GM21717 (cell line): ENCODE measurements at regions not wholly inside any gene's neighbourhood (a gene's known extent, or its start where the extent isn't known, plus 50 kb on each side); places are given as distances from the start of the nearest gene placed in this dataset.
A peak's percentile ranks its signal among the peaks of the same experiment; 100 is the strongest.

Experiments used
- ATAC-seq: cut with Tn5 transposase; IDR thresholded peaks from one replicate; pipeline ENCODE4 v1.9.1; 2021; ENCODE audit warnings: mild to moderate bottlenecking, moderate library complexity; ENCODE audit not compliant: unreplicated experiment

GRCh38 chr1:58908561-58909560, 125.0 kb upstream of the JUN start:
- no peak for ATAC-seq

- no peak for ATAC-seq
Measured at GRCh38 chr1:58909914-58910681, 126.3 kb upstream of the JUN start.

- ATAC-seq, result no peak
Measured at GRCh38 chr1:58911841-58912499, 128.1 kb upstream of the JUN start.

DNA sequence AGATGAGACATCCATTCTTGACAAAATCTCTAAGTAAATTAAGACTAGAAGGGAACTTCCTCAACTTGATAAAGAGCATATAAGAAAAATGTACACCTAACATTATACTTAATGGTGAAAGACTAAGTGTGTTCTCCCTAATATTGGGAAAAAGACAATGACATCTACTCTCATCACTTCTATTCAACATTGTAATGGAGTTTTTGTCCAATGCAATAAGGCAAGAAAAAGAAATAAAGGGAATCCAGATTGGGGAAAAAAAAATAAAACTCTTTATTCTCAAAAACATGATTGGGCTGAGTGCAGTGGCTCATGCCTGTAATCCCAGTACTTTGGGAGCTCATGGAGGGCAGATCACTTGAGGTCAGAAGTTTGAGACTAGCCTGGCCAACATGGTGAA, 131.1 kb upstream of the JUN start:
- no peak for ATAC-seq

DNA sequence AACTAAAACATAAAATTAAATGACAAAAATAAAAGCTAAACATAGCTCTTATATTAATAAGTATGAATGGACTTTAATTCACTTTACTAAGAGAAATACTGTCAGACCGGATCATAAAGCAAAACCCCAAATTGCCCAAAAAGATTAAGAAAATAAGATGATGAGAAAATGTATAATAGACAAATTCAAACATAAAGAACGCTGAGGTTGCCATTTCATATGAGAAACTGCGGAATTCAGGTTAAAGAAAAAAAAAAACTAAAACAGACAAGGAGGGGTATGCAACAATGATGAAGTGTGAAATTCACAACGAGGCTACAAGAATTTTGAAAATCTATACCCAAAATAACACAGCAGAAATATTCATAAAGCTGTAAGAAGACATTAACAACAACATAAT, 133.6 kb upstream of the JUN start:
- ATAC-seq, result no peak

DNA sequence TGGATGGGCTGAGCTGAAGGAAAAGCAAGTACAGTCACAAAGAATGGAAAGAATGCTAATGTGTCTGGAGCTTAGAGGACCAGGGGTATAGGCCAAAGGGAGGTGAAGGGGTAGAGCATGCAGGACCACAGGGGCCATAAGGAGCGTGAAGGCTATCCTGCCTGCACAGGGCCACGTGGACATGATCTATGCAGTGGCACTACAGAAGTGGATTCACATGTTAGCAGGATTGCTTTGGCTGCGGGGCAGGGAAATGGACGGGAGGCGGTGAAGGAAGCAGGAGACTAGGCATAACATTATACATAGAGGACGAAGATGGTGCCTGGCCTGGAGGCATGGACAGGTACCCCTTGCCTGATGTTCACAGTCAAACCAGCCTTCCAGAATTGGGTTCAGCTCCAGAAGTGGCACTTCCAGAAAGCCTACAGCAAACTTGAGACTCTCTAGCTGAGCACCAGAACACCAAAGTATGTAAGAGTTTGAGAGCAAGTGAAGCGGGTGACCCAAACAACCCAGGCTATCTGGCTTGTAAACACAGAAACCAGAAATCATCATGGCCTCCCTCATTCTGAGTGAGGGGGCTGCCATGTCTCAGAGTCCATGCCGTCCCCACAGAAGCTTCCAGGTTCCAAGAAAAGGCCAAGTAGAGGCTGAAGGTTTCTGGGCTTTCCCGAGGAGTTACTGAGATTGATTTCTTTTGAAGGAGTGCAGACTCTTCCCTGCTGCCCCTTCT, 135.5 kb upstream of the JUN start:
- ATAC-seq, result no peak

DNA sequence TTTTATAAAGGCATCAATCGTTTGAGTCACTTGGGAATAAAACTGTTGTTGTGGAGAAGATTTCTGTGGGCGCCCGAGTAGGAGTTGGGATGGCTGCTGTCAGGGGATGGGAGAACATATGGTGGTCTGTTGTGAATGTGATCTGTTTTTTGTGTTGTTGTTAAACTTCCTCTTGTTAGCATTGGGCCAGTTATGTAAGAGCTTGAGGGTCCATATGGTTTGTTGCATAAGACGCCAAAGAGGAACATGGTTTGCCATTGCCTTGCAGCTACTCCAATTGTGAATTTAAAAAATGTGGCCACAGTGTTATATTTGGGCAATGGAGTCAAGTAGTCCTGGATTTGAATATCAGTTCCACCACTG, 136.1 kb upstream of the JUN start:
- no peak for ATAC-seq

DNA sequence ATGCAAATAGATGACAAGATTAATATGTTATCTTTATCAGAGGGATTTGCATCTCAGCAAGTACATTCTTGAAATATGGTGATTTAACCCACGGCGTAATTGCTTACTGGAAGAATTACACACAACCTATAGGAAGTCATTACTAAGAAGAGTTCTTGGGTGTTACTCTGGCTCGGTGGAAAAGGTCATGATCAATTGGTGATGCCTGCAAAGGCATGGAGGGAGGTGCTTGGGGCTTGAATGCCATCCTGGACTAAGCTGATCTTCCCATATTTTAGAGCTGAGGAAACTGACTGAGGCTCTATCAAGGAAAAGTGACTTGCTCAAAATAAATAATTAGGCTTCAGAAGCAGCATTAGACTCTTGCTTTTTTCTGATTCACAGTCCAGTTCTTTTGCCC, 137.5 kb upstream of the JUN start:
- ATAC-seq, result no peak

DNA sequence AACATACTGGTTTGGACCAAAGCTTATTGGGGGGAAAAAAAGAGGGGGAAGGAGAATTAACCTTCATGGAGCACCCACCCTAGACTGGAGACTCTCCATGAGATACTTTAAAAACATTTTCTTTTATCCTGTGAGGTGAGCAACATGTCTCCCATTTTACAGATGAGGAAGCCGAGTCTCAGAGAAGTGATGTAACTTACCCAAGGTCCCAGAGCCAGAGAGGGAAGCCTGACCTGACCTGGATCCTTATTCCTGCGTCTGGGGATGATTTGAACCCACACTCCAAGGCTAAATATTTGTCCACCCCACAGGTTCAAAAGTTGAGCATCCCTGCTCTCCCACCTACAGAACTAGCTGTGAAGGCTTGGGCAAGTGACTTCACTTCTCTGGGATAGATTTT, 137.9 kb upstream of the JUN start:
- ATAC-seq, result no peak

- peak; percentile 90 for ATAC-seq
Measured at GRCh38 chr1:58922302-58923089, 138.6 kb upstream of the JUN start.

DNA sequence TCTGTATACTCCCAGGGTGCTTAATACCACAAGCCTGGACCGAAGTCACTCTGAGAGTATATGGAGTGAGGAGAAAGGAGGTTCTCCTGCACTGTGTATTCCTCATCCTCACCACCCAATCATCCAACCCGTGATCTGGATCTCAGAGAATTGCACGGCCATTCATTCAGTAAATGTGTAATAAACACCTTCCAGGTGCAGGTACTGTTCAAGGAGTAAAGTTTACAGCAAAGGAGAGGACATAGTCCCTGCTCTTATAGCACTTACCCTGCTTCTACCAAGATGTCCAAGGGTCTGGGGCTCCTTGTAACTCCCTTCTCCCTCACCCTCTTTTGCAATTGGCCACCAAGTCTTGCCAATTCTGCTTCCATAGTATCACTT, 139.2 kb upstream of the JUN start:
- ATAC-seq, result no peak

- ATAC-seq, result no peak
Measured at GRCh38 chr1:58924016-58924565, 140.2 kb upstream of the JUN start.

DNA sequence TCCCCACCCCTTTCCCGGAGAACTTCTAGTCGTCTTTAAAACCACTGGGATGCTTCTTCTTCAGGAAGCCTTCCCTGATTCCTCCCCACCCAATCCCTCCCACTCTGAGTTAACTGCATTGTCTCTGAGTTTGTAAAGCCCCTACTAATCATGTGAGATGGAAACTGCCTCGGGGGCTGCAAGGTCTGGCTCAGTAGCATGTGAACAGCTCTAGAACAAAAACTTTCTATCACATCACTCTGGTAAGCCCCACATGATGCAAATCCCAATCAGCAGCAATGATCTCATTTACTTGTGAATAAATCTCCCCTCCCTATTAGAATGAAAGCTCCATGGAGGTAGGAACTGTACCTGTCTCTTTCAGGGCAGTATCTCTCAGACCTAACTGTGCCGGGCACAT, 141.0 kb upstream of the JUN start:
- ATAC-seq, result no peak

GRCh38 chr1:58925247-58925646, 141.4 kb upstream of the JUN start:
- no peak for ATAC-seq

DNA sequence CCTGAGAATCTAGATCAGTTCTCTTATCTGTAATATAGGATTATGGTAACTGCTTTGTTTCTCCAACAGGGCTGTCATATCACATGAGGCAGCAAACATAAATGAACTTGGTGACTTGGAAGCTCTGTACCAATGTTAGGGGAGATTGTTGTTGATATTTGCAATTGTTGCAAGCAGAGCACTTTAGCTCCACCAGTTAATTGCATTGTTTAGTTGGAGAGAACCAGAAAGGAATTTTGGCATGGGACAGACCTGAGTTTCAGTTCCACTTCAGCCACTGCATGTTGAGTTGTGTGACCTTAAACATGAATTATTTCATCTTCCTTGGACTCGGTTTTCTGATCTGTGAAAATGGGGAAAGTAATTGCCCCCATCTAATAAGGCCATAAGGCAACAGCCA, 142.3 kb upstream of the JUN start:
- no peak for ATAC-seq

- ATAC-seq, result no peak
Measured at GRCh38 chr1:58927041-58927721, 143.3 kb upstream of the JUN start.

DNA sequence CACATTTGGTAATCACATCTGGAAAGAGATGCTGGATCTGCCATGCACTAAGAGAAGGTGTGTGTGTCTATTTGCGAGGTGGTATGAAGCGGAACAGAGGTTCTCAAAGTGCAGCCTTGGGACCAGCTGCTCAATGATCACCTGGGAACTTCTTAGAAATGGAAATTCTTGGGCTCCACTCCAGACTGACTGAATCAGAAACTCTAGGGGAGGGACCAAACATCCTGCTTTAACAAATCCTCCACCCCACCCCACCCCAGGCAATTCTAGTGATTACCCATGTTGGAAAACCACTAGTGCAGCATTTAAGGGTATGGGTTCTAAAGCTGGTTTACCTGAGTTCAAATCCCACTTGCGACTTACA, 143.9 kb upstream of the JUN start:
- ATAC-seq, result no peak

GRCh38 chr1:58928514-58928913, 144.7 kb upstream of the JUN start:
- no peak for ATAC-seq

DNA sequence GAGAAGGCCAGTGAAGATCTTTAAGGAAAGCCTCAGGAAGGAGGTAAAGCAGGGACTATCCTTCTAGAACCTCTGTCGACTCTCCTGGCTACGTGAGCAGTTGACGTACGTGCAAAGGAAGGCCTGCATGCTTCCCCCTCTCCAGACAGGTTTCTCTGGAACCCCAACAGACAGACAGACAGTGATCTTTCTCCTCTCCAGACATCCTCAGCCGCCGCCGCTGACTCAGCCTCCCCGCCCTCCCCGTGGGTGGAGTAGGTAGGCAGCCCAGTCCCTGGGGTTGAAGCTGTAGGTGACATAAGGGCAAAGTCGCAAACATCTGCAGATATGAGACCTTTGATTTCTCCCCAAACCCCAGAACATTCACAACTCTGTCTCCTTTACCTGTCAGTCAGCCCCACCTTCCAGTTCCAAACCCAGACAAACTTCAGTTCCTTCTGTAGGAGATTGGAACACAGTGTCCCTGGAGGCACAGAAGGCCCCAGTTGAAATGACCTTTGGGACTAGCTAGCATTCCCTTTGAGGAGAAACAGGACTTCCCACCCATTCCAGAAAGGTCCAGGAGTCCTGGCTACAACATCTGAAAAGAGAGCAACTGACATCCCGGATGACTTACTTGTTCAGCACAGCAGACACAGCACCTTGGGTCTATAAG, 146.0 kb upstream of the JUN start:
- ATAC-seq, result no peak
